HCT116 (cell line): ENCODE measurements at regions not wholly inside any gene's neighbourhood (a gene's known extent, or its start where the extent isn't known, plus 50 kb on each side); places are given as distances from the start of the nearest gene placed in this dataset.

Experiments used
- ATAC-seq: fragments of 200-7000 bp; cut with Tn5 transposase; 2 replicates; pipeline ENCODE4 v1.9.1; 2020; ENCODE audit warnings: mild to moderate bottlenecking, moderate library complexity
- BruUV-seq: library from RNA; stranded (reverse); fragments of 400-500 nt; replicated peaks from 2 replicates; lab custom pipeline; 2021; lab: Mats Ljungman, UMichigan
- CTCF ChIA-PET: fragments of 300-600 bp; sonication (Branson Sonifier 250); formaldehyde crosslinking; loops from one replicate; lab custom pipeline; 2021; ENCODE audit warnings: antibody characterized with exemption; lab: Charles Lee
- POLR2A ChIA-PET: fragments of 300-600, 350-600 bp; sonication (Branson Sonifier 250); formaldehyde crosslinking; loops from one replicate; lab custom pipeline; 2021; ENCODE audit warnings: antibody characterized with exemption; lab: Charles Lee
- RAD21 ChIA-PET, 2 experiments: fragments of 300-600 bp; sonication (Branson Sonifier 250); formaldehyde crosslinking; loops; one replicate each; lab custom pipeline; 2023; ENCODE audit warnings: low total read pairs in 2 of 2; ENCODE audit not compliant: uncharacterized antibody in 2 of 2, unreplicated experiment in 2 of 2, low non-redundant PET in 1 of 2; lab: Charles Lee
- DNase-seq: peaks from one replicate; pipeline ENCODE4 v3.0.0-alpha.2; 2010; ENCODE audit warnings: low read depth, low spot score
- H2AFZ ChIP-seq: fragments of 200-600 bp; shearing (Covaris generic), sonication (generic); 2 replicates; pipeline ENCODE4 v1.6.1; 2017; ENCODE audit warnings: low read depth, mixed run types, mixed read lengths, antibody characterized with exemption, low read length; ENCODE audit not compliant: poor library complexity, severe bottlenecking
- H3K27ac ChIP-seq: 2 replicates; pipeline ENCODE4 v1.5.1; 2012; ENCODE audit warnings: low read depth, low read length
- H3K27me3 ChIP-seq: fragments of 200-600 bp; sonication (generic); 2 replicates; pipeline ENCODE4 v1.6.1; 2016; ENCODE audit warnings: mixed run types, low read length, mixed read lengths; ENCODE audit not compliant: insufficient read depth
- H3K36me3 ChIP-seq, 2 experiments: fragments of 200-500 bp in 1 of 2; fragments of 200-600 bp in 1 of 2; sonication (Bioruptor generic) in 1 of 2; sonication (generic) in 1 of 2; 2 replicates each; pipeline versions ENCODE4 v1.5.1 to v1.6.1; 2014 to 2016; ENCODE audit warnings: low read length in 2 of 2, inconsistent platforms in 1 of 2, mixed read lengths in 1 of 2, mixed run types in 1 of 2; ENCODE audit not compliant: insufficient read depth in 2 of 2, control insufficient read depth in 1 of 2
- H3K4me1 ChIP-seq, 2 experiments: fragments of 200-600 bp in 1 of 2; sonication (generic) in 1 of 2; 2 replicates each; pipeline versions ENCODE4 v1.5.1 to v1.6.1; 2012 to 2017; ENCODE audit warnings: low read length in 2 of 2, inconsistent platforms in 1 of 2, mild to moderate bottlenecking in 1 of 2, mixed read lengths in 1 of 2, mixed run types in 1 of 2, moderate library complexity in 1 of 2; ENCODE audit not compliant: insufficient read depth in 2 of 2, control insufficient read depth in 1 of 2
- H3K4me2 ChIP-seq: fragments of 200-600 bp; sonication (generic); 2 replicates; pipeline ENCODE4 v1.6.1; 2017; ENCODE audit warnings: mixed run types, low read length, mixed read lengths
- H3K4me3 ChIP-seq, 2 experiments: fragments of 200-600 bp in 1 of 2; sonication (generic) in 1 of 2; replicated peaks in 1 of 2; 2 replicates each; pipeline ENCODE4 v1.5.1; 2011 to 2016; ENCODE audit warnings: low read length in 2 of 2, control low read depth in 1 of 2, low read depth in 1 of 2, mild to moderate bottlenecking in 1 of 2, mixed read lengths in 1 of 2, mixed run types in 1 of 2
- H3K79me2 ChIP-seq: fragments of 200-600 bp; sonication (generic); 2 replicates; pipeline ENCODE4 v1.6.1; 2017; ENCODE audit warnings: mild to moderate bottlenecking, mixed run types, low read length, moderate library complexity, mixed read lengths; ENCODE audit not compliant: insufficient read depth
- H3K9ac ChIP-seq: fragments of 200-600 bp; sonication (generic); 2 replicates; pipeline ENCODE4 v1.6.1; 2016; ENCODE audit warnings: low read length, mixed read lengths
- H3K9me2 ChIP-seq: fragments of 200-600 bp; sonication (generic), shearing (Covaris generic); 2 replicates; pipeline ENCODE4 v1.6.1; 2017; ENCODE audit warnings: mixed run types, mild to moderate bottlenecking, moderate library complexity; ENCODE audit not compliant: insufficient read depth
- H3K9me3 ChIP-seq, 2 experiments: fragments of 200-500 bp in 1 of 2; fragments of 200-600 bp in 1 of 2; sonication (Bioruptor generic) in 1 of 2; sonication (generic) in 1 of 2; 2 replicates each; pipeline ENCODE4 v1.6.1; 2014 to 2017; ENCODE audit warnings: low read length in 2 of 2, mixed read lengths in 2 of 2, inconsistent platforms in 1 of 2, low read depth in 1 of 2, mild to moderate bottlenecking in 1 of 2, mixed run types in 1 of 2, moderate library complexity in 1 of 2; ENCODE audit not compliant: control insufficient read depth in 1 of 2, insufficient read depth in 1 of 2
- H4K20me1 ChIP-seq: fragments of 200-600 bp; sonication (generic), shearing (Covaris generic); 2 replicates; pipeline ENCODE4 v1.6.1; 2017; ENCODE audit warnings: mixed run types, mild to moderate bottlenecking, moderate library complexity; ENCODE audit not compliant: insufficient read depth
- CBX3 ChIP-seq: IDR thresholded peaks from 2 replicates; pipeline ENCODE4 v1.6.1; 2012; ENCODE audit warnings: low read depth
- ELF1 ChIP-seq: IDR thresholded peaks from 2 replicates; pipeline ENCODE4 v1.6.1; 2012; ENCODE audit warnings: low read depth, borderline replicate concordance
- EZH2 ChIP-seq: fragments of 200-600 bp; sonication (generic); IDR thresholded peaks from 2 replicates; pipeline ENCODE4 v1.6.1; 2017; ENCODE audit warnings: antibody characterized with exemption, mixed run types
- EZH2phosphoT487 ChIP-seq: fragments of 200-600 bp; IDR thresholded peaks from 2 replicates; pipeline ENCODE4 v1.6.1; 2018; ENCODE audit warnings: antibody characterized with exemption, borderline replicate concordance
- POLR2A ChIP-seq: IDR thresholded peaks from 2 replicates; pipeline ENCODE4 v1.7.0; 2011; ENCODE audit warnings: borderline replicate concordance; ENCODE audit not compliant: insufficient read depth, insufficient read length; ENCODE audit errors: extremely low read depth
- RAD21 ChIP-seq: IDR thresholded peaks from 2 replicates; pipeline ENCODE4 v1.6.1; 2012; ENCODE audit warnings: low read depth, mild to moderate bottlenecking
- SIN3A ChIP-seq: IDR thresholded peaks from 2 replicates; pipeline ENCODE4 v1.6.1; 2012; ENCODE audit warnings: low read depth
- SRF ChIP-seq: IDR thresholded peaks from 2 replicates; pipeline ENCODE4 v1.6.1; 2012; ENCODE audit warnings: low read depth
- TCF7L2 ChIP-seq: IDR thresholded peaks from 2 replicates; pipeline ENCODE4 v1.7.0; 2011; ENCODE audit warnings: borderline replicate concordance, inconsistent platforms; ENCODE audit not compliant: insufficient read depth, insufficient read length; ENCODE audit errors: extremely low read depth
- YY1 ChIP-seq: IDR thresholded peaks from 2 replicates; pipeline ENCODE4 v1.6.1; 2011; ENCODE audit warnings: low read length, low read depth, moderate library complexity, mild to moderate bottlenecking; ENCODE audit not compliant: insufficient replicate concordance; ENCODE audit errors: extremely low read depth
- ZFX ChIP-seq: fragments of 450-650 bp; IDR thresholded peaks from 2 replicates; pipeline ENCODE4 v1.6.1; 2017
- intact Hi-C: fragments of 100-400 bp; cut with micrococcal nuclease; formaldehyde crosslinking; loops from 2 replicates; pipeline ENCODE4 v1.10.0; 2022
- TF ChIP-seq, protein P1 (sequence below), 3 experiments: fragments of 200-600 bp in 1 of 3; sonication (generic) in 1 of 3; IDR thresholded peaks in 2 of 3; conservative IDR thresholded peaks in 1 of 3; 2 replicates each; pipeline ENCODE4 v1.5.1; 2012 to 2017; ENCODE audit warnings: low read depth in 2 of 3, low read length in 2 of 3, antibody characterized with exemption in 1 of 3, borderline replicate concordance in 1 of 3, control low read depth in 1 of 3, mild to moderate bottlenecking in 1 of 3, mixed read lengths in 1 of 3, mixed run types in 1 of 3, moderate library complexity in 1 of 3; ENCODE audit not compliant: insufficient read depth in 1 of 3
- TF ChIP-seq, protein P2 (sequence below): IDR thresholded peaks from 2 replicates; pipeline ENCODE4 v1.6.1; 2012
- TF ChIP-seq, protein P3 (sequence below): IDR thresholded peaks from 2 replicates; pipeline ENCODE4 v1.6.1; 2012; ENCODE audit warnings: low read depth

DNA sequence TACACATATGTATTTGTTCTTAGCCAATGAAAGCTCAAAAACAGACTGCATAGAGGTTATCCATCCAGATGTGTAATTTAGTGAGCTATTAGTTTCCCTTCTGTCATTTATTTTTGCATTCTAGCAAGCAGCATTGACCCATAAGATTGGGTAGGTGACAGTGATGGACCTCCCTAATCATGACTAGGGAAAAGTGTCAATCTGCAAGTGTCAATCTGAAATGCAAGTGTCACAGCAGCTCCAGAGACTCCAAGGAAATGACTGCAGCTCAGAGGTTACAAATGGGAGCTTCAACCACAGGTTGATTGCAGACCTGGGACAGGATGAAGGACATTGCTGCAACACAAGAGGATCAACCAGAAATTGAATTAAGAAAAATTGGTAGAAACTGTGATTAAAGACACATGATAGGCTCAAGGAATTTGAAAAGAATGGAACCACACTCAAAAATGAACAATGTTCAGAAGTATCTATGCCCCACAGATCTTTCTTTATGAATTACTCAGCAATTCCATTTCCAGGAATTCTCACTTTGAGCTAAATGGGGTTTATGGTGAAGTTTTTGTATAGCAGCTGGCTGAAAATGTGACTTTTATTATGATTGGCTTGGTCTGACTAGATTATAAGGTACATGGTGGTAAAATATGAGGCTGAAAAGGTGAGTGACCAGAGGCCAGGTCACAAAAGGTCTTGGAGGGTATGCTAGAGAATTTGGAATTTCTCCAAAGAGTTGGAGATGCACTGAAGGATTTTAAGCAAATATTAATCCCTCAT, 59.6 kb upstream of the HTR4 start:
- TF ChIP-seq CBX3 (no peak), SRF (no peak), SIN3A (no peak), ZFX (no peak), EZH2 (no peak), YY1 (no peak), EZH2phosphoT487 (no peak), RAD21 (no peak), ELF1 (no peak), TCF7L2 (no peak), POLR2A (no peak)
- TF ChIP-seq, protein P1, sequence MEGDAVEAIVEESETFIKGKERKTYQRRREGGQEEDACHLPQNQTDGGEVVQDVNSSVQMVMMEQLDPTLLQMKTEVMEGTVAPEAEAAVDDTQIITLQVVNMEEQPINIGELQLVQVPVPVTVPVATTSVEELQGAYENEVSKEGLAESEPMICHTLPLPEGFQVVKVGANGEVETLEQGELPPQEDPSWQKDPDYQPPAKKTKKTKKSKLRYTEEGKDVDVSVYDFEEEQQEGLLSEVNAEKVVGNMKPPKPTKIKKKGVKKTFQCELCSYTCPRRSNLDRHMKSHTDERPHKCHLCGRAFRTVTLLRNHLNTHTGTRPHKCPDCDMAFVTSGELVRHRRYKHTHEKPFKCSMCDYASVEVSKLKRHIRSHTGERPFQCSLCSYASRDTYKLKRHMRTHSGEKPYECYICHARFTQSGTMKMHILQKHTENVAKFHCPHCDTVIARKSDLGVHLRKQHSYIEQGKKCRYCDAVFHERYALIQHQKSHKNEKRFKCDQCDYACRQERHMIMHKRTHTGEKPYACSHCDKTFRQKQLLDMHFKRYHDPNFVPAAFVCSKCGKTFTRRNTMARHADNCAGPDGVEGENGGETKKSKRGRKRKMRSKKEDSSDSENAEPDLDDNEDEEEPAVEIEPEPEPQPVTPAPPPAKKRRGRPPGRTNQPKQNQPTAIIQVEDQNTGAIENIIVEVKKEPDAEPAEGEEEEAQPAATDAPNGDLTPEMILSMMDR (IDR thresholded peaks at IDR 0.05 in 2 of 3, conservative IDR thresholded peaks at IDR 0.05 in 1 of 3; ENCODE audit: borderline replicate concordance in 1 of 3, insufficient read depth in 1 of 3, low read depth in 2 of 3, low read length in 2 of 3) = no peak
- TF ChIP-seq, protein P2, sequence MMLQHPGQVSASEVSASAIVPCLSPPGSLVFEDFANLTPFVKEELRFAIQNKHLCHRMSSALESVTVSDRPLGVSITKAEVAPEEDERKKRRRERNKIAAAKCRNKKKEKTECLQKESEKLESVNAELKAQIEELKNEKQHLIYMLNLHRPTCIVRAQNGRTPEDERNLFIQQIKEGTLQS = no peak
- TF ChIP-seq, protein P3, sequence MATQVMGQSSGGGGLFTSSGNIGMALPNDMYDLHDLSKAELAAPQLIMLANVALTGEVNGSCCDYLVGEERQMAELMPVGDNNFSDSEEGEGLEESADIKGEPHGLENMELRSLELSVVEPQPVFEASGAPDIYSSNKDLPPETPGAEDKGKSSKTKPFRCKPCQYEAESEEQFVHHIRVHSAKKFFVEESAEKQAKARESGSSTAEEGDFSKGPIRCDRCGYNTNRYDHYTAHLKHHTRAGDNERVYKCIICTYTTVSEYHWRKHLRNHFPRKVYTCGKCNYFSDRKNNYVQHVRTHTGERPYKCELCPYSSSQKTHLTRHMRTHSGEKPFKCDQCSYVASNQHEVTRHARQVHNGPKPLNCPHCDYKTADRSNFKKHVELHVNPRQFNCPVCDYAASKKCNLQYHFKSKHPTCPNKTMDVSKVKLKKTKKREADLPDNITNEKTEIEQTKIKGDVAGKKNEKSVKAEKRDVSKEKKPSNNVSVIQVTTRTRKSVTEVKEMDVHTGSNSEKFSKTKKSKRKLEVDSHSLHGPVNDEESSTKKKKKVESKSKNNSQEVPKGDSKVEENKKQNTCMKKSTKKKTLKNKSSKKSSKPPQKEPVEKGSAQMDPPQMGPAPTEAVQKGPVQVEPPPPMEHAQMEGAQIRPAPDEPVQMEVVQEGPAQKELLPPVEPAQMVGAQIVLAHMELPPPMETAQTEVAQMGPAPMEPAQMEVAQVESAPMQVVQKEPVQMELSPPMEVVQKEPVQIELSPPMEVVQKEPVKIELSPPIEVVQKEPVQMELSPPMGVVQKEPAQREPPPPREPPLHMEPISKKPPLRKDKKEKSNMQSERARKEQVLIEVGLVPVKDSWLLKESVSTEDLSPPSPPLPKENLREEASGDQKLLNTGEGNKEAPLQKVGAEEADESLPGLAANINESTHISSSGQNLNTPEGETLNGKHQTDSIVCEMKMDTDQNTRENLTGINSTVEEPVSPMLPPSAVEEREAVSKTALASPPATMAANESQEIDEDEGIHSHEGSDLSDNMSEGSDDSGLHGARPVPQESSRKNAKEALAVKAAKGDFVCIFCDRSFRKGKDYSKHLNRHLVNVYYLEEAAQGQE = no peak
- ChIA-PET POLR2A (no interaction called here), RAD21 (no interaction called here), CTCF (interaction anchor here (1.5 kb wide), 1 partner anchor 17 kb away, joined by 7 read pairs; no protein-coding TSS in a partner anchor)
- Histone ChIP-seq H3K27ac (no peak overlapping the region), H3K9me3 (no peaks in the 10 kb centered on the region), H4K20me1 (no peaks in the 10 kb centered on the region), H3K4me3 (no peak overlapping the region), H3K4me2 (no peak overlapping the region), H3K36me3 (no peaks in the 10 kb centered on the region), H3K9ac (no peak overlapping the region), H3K79me2 (no peaks in the 10 kb centered on the region), H2AFZ (no peak overlapping the region), H3K9me2 (no peaks in the 10 kb centered on the region), H3K4me1 (no peaks in the 10 kb centered on the region), H3K27me3 (0 out of 2 replicates have a peak, but pooled peaks cover 6% of the 10 kb centered on the region)
- ATAC-seq (no peak), DNase-seq (no peak)
- intact Hi-C loops = no loop called here
- BruUV-seq = no TSS peak
